H1 (cell line): ENCODE measurements at regions not wholly inside any gene's neighbourhood (a gene's known extent, or its start where the extent isn't known, plus 50 kb on each side); places are given as distances from the start of the nearest gene placed in this dataset.

Experiments
- EZH2 ChIP-seq: fragments of 200-600 bp; sonication (generic); IDR thresholded peaks from 2 replicates; pipeline ENCODE4 v1.7.1; 2012; ENCODE audit warnings: low read depth, mild to moderate bottlenecking, moderate library complexity, low read length, inconsistent platforms; ENCODE audit not compliant: severe bottlenecking
- HDAC6 ChIP-seq: IDR thresholded peaks from one replicate; pipeline ENCODE4 v1.7.1; 2012; ENCODE audit warnings: low read depth, mild to moderate bottlenecking, inconsistent platforms, low read length, moderate library complexity
- POLR2A ChIP-seq, 2 experiments: IDR thresholded peaks; 1 replicate in 1 of 2; 2 replicates in 1 of 2; pipeline ENCODE4 v1.6.1; 2011; ENCODE audit warnings: low read depth in 2 of 2, low read length in 2 of 2, mild to moderate bottlenecking in 2 of 2; ENCODE audit errors: control extremely low read depth in 1 of 2
- TF ChIP-seq, protein P1 (sequence below), 3 experiments: IDR thresholded peaks; 1 replicate in 2 of 3; 2 replicates in 1 of 3; pipeline versions ENCODE4 v1.5.1 to v1.6.1; 2011; ENCODE audit warnings: low read length in 3 of 3, mild to moderate bottlenecking in 3 of 3, inconsistent platforms in 2 of 3, low read depth in 1 of 3, moderate library complexity in 1 of 3; ENCODE audit not compliant: insufficient read depth in 1 of 3; ENCODE audit errors: control extremely low read depth in 1 of 3

- no peak for TF ChIP-seq HDAC6
- TF ChIP-seq EZH2 = no peak
- TF ChIP-seq, protein P1, sequence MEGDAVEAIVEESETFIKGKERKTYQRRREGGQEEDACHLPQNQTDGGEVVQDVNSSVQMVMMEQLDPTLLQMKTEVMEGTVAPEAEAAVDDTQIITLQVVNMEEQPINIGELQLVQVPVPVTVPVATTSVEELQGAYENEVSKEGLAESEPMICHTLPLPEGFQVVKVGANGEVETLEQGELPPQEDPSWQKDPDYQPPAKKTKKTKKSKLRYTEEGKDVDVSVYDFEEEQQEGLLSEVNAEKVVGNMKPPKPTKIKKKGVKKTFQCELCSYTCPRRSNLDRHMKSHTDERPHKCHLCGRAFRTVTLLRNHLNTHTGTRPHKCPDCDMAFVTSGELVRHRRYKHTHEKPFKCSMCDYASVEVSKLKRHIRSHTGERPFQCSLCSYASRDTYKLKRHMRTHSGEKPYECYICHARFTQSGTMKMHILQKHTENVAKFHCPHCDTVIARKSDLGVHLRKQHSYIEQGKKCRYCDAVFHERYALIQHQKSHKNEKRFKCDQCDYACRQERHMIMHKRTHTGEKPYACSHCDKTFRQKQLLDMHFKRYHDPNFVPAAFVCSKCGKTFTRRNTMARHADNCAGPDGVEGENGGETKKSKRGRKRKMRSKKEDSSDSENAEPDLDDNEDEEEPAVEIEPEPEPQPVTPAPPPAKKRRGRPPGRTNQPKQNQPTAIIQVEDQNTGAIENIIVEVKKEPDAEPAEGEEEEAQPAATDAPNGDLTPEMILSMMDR (IDR thresholded peaks at IDR 0.05; ENCODE audit: control extremely low read depth in 1 of 3, insufficient read depth in 1 of 3, low read depth in 1 of 3, low read length in 3 of 3) = no peak
- no peak for TF ChIP-seq POLR2A (IDR thresholded peaks at IDR 0.05; ENCODE audit: control extremely low read depth in 1 of 2, low read depth in 2 of 2, low read length in 2 of 2)
These were observed 1045.6 kb downstream of the BCL11B start for GRCh38 chr14:98226411-98226810.
